Mucosa of descending colon (tissue), 3 donors: ENCODE measurements at regions not wholly inside any gene's neighbourhood (a gene's known extent, or its start where the extent isn't known, plus 50 kb on each side); places are given as distances from the start of the nearest gene placed in this dataset.

ENCODE experiments used
- ATAC-seq: fragments of 200-7000 bp; cut with Tn5 transposase; one replicate; pipeline ENCODE4 v1.9.1; 2020; ENCODE audit warnings: mild to moderate bottlenecking, moderate library complexity
- DNase-seq, 3 donors: peaks; one replicate each; pipeline ENCODE4 v3.0.0-alpha.2; 2020
- H3K36me3 ChIP-seq: fragments of 200-600 bp; one replicate; pipeline ENCODE4 v1.8.0; 2021; ENCODE audit warnings: low read depth, mild to moderate bottlenecking
- H3K4me1 ChIP-seq: fragments of 200-600 bp; one replicate; pipeline ENCODE4 v1.8.0; 2021; ENCODE audit warnings: low read depth, mild to moderate bottlenecking
- H3K4me3 ChIP-seq: fragments of 200-600 bp; one replicate; pipeline ENCODE4 v1.8.0; 2021; ENCODE audit warnings: mild to moderate bottlenecking
- H3K9me3 ChIP-seq: fragments of 200-600 bp; one replicate; pipeline ENCODE4 v1.8.0; 2021; ENCODE audit warnings: mild to moderate bottlenecking
- intact Hi-C, 2 donors: fragments of 100-400 bp; cut with DNase I in 1 of 2; cut with micrococcal nuclease in 1 of 2; formaldehyde crosslinking; loops; one replicate each; pipeline versions ENCODE4 v1.11.0 to v1.11.1; 2022; cut with DNase I, micrococcal nuclease
- TF ChIP-seq, protein P1 (sequence below): fragments of 200-600 bp; IDR thresholded peaks from one replicate; pipeline ENCODE4 v1.8.0; 2022; ENCODE audit warnings: antibody characterized with exemption, mild to moderate bottlenecking
- donor health status: DM: no; HTN: no; CAD: no; lungs with moderate emphysema.
- donor health status: DM: no; HTN: no; CAD: no.
- donor health status: DM: no; HTN: yes; CAD: no.

DNA sequence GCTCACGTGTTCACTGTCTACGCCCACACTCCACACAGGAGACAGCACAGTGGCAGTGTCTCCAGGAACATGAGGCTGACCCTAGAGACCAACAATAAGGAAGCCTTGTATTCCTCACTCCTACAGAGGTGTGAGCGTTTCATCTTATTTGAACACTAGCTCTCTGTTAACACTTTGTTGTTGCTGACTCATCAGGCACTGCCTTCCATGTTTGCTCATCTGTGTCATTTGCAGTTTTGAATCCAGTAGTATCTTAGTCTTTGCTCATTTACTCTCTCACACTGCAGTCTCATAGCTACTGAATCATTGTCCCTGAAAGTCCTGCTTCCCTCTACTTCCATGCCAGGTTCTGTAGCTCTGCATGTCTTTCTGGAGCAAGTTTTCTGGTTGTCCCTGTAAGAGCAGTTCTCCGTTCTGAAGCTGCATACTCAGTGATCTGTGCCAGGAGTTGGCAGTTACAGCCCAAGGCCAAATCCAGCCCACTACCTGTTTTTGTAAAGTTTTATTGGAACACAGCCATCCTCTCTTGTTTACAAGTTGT is 80.3 kb upstream of the DCLK2 start:
- TF ChIP-seq, protein P1, sequence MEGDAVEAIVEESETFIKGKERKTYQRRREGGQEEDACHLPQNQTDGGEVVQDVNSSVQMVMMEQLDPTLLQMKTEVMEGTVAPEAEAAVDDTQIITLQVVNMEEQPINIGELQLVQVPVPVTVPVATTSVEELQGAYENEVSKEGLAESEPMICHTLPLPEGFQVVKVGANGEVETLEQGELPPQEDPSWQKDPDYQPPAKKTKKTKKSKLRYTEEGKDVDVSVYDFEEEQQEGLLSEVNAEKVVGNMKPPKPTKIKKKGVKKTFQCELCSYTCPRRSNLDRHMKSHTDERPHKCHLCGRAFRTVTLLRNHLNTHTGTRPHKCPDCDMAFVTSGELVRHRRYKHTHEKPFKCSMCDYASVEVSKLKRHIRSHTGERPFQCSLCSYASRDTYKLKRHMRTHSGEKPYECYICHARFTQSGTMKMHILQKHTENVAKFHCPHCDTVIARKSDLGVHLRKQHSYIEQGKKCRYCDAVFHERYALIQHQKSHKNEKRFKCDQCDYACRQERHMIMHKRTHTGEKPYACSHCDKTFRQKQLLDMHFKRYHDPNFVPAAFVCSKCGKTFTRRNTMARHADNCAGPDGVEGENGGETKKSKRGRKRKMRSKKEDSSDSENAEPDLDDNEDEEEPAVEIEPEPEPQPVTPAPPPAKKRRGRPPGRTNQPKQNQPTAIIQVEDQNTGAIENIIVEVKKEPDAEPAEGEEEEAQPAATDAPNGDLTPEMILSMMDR: no peak
- DNase-seq (peak; percentile 35 to 51 (median 45)), ATAC-seq (peak; percentile 98)
- no peak overlapping the region for H3K4me3 ChIP-seq
- H3K9me3 ChIP-seq: no peaks in the 10 kb centered on the region
- intact Hi-C loops: loop anchor here in 1 of 2 donors (10.0 kb wide), 1 partner anchor 867 kb away; no protein-coding TSS in a partner anchor
- no peaks in the 10 kb centered on the region for H3K36me3 ChIP-seq
- H3K4me1 ChIP-seq: no peaks in the 10 kb centered on the region

DNA sequence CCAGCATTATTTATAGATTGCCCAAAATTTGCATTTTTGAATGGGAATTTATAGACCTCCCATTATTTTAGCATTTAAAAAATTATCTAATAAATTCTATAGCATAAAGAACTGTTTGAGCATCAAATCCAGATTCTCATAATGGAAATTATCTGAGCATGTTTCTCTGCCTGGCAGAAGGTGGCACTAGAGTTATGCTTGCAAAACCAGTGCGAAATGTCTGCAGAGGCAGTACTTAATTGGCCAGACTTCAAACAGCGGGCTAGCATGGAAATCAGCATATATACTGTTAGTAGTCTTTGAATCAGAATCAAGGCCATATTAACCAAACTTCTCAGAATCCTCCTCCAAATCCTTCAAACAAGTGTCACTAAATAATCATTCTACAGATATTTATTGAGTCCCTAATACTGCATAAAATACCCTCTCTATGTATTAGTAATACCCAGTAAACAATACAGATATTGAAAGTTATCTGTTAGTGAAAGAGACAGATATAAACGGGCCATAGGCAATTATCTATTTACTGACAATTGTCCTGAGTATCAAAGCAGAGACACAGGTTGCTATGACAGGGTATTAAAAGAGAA is 78.7 kb upstream of the DCLK2 start:
- peak in 1 of 3 donors; percentile 31 for DNase-seq
- Histone ChIP-seq H3K4me1 (no peaks in the 10 kb centered on the region), H3K9me3 (no peaks in the 10 kb centered on the region), H3K4me3 (no peak overlapping the region), H3K36me3 (no peaks in the 10 kb centered on the region)
- peak; percentile 42 for ATAC-seq
- intact Hi-C loops: loop anchor here (10.0 kb wide), 3 partner anchors 215 to 865 kb away; no protein-coding TSS in a partner anchor
- TF ChIP-seq, protein P1: no peak

DNA sequence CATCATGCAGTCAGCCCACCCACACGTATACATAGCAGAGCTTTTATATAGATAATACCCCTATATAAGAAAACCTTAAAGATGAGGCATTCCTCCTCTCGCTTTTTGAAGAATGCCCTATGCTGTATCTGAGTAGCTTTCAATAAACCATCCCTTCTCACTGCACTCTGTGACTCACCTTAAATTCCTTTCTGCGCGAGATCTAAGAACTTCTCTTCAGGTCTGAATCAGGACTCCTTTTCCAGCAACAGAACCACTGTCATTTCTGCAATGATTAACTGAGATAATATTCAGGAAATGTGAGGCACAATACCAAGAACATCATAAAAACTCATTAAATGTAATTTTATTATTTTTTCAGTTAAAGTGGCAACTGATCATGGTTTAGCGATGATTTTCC is 76.4 kb upstream of the DCLK2 start:
- peaks cover 5% of the 10 kb centered on the region for H3K4me1 ChIP-seq
- intact Hi-C loops: loop anchor here (10.0 kb wide), 2 partner anchors 213 to 243 kb away; no protein-coding TSS in a partner anchor
- no peak overlapping the region for H3K4me3 ChIP-seq
- H3K36me3 ChIP-seq: no peaks in the 10 kb centered on the region
- TF ChIP-seq, protein P1: no peak
- DNase-seq (no peak), ATAC-seq (no peak)
- no peaks in the 10 kb centered on the region for H3K9me3 ChIP-seq

DNA sequence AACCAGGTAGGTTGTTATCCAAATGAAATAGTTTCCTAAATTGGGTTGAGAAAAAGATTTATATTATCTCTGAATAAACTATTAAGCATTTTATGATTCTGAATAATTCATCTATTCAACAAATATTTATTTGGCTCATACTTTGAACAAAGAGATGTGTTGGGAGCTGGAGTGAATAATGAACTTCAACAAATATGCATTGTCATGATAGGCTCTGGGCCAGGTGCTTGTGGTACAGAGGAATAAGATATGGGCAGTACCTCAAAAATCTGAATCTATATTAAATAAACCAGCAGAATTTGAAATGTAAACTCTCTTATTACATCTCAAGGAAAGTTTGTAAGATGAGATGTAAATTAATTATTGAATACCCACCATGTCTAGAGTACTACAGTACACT is 75.7 kb upstream of the DCLK2 start:
- Histone ChIP-seq H3K36me3 (no peaks in the 10 kb centered on the region), H3K4me1 (peaks cover 5% of the 10 kb centered on the region), H3K9me3 (no peaks in the 10 kb centered on the region), H3K4me3 (no peak overlapping the region)
- intact Hi-C loops: loop anchor here (10.0 kb wide), 2 partner anchors 212 to 242 kb away; no protein-coding TSS in a partner anchor
- no peak for ATAC-seq
- no peak for DNase-seq
- TF ChIP-seq, protein P1: no peak

DNA sequence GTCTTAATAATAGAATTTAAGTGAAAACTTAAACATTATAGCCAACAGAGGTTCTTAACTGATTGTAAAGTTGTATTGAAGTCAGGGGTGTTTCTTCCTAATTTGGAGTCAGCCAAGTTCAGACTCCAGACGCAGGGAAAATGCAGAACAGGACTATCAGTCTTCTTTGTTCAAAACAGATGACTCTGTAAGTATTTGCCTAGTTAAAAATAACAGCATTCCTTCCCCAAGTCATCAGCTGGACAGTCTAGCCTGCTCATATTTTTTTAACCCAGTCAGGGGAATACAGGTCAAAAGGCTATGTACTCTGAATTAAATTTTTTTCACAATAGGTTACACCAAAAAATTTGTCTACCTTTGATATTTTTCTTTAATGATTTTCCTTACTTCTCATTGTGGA is 73.8 kb upstream of the DCLK2 start:
- TF ChIP-seq, protein P1: no peak
- no peak for ATAC-seq

More for the DNA sequence above, 73.8 kb upstream of the DCLK2 start:
- peaks cover 5% of the 10 kb centered on the region for H3K4me1 ChIP-seq
- DNase-seq: no peak
- no peaks in the 10 kb centered on the region for H3K9me3 ChIP-seq
- H3K4me3 ChIP-seq: no peak overlapping the region
- intact Hi-C loops: loop anchor here (10.0 kb wide), 2 partner anchors 210 to 240 kb away; no protein-coding TSS in a partner anchor
- no peaks in the 10 kb centered on the region for H3K36me3 ChIP-seq
